Prostate gland (tissue), 2 donors: ENCODE measurements at regions not wholly inside any gene's neighbourhood (a gene's known extent, or its start where the extent isn't known, plus 50 kb on each side); places are given as distances from the start of the nearest gene placed in this dataset.

Experiments used
- DNase-seq: peaks from one replicate; pipeline ENCODE4 v3.0.0-alpha.2; 2019; ENCODE audit warnings: low spot score
- H3K27ac ChIP-seq, 2 donors: fragments of 200-600 bp; sonication (generic); 2 replicates each; pipeline ENCODE4 v1.5.1; 2017 to 2019
- H3K27me3 ChIP-seq: fragments of 200-600 bp; sonication (generic); replicated peaks from 2 replicates; pipeline ENCODE4 v1.5.1; 2019; ENCODE audit not compliant: insufficient read depth
- H3K36me3 ChIP-seq, 2 donors: fragments of 200-600 bp; sonication (generic); 1 replicate in 1 of 2; 2 replicates in 1 of 2; pipeline versions ENCODE4 v1.5.1 to v1.8.1; 2017 to 2019
- H3K4me1 ChIP-seq: fragments of 200-600 bp; sonication (generic); replicated peaks from 2 replicates; pipeline ENCODE4 v1.5.1; 2019
- H3K4me3 ChIP-seq, 2 donors: fragments of 200-600 bp; sonication (generic); 2 replicates each; pipeline ENCODE4 v1.5.1; 2017 to 2019
- H3K9me3 ChIP-seq: fragments of 200-600 bp; sonication (generic); 2 replicates; pipeline ENCODE4 v1.5.1; 2017
- CTCF ChIP-seq, 4 experiments: fragments of 200-600 bp in 2 of 4; fragments of 450-650 bp in 2 of 4; sonication (generic) in 2 of 4; IDR thresholded peaks; 1 replicate in 3 of 4; 2 replicates in 1 of 4; pipeline ENCODE4 v1.5.1; 2016 to 2019; ENCODE audit warnings: antibody characterized with exemption in 4 of 4, mild to moderate bottlenecking in 2 of 4, moderate library complexity in 2 of 4
- POLR2A ChIP-seq: fragments of 450-650 bp; IDR thresholded peaks from one replicate; pipeline ENCODE4 v1.6.1; 2016; ENCODE audit warnings: antibody characterized with exemption, mild to moderate bottlenecking
- POLR2AphosphoS5 ChIP-seq: sonication (generic); formaldehyde crosslinking; IDR thresholded peaks from one replicate; pipeline ENCODE4 v1.6.1; 2017; ENCODE audit warnings: antibody characterized with exemption
- WGBS: methylation state at CpG from one replicate; pipeline ENCODE4 v1.1.5; 2018; 5-methylcytosine and 5-hydroxymethylcytosine counted together
- intact Hi-C: fragments of 100-400 bp; cut with DNase I; formaldehyde crosslinking; loops from one replicate; pipeline ENCODE4 v1.14.2; 2022

GRCh38 chr2:134109246-134109645 is 144.6 kb upstream of the MGAT5 start:
- DNase-seq: no peak
- Histone ChIP-seq H3K27ac (no peak overlapping the region), H3K9me3 (no peaks in the 10 kb centered on the region), H3K36me3 (no peaks in the 10 kb centered on the region), H3K4me1 (no peaks in the 10 kb centered on the region), H3K27me3 (no peaks in the 10 kb centered on the region), H3K4me3 (no peak overlapping the region)
- intact Hi-C loops: no loop called here
- whole genome bisulfite sequencing: 99% methylated on average over 14 of the region's 17 CpGs
- TF ChIP-seq POLR2A (no peak), POLR2AphosphoS5 (no peak), CTCF (IDR thresholded peaks at IDR 0.05) (no peak)

- no peak overlapping the region for H3K4me3 ChIP-seq
- no peak for DNase-seq
- no peaks in the 10 kb centered on the region for H3K4me1 ChIP-seq
- no peak overlapping the region for H3K27ac ChIP-seq
- no peaks in the 10 kb centered on the region for H3K36me3 ChIP-seq
- TF ChIP-seq POLR2A: no peak
- no peak for TF ChIP-seq POLR2AphosphoS5
- no peak for TF ChIP-seq CTCF (IDR thresholded peaks at IDR 0.05)
- intact Hi-C loops: no loop called here
- H3K9me3 ChIP-seq: no peaks in the 10 kb centered on the region
- H3K27me3 ChIP-seq: no peaks in the 10 kb centered on the region
- WGBS: 96% methylated on average over 13 of the region's 13 CpGs
Observed at GRCh38 chr2:134109725-134110124, 144.1 kb upstream of the MGAT5 start.

- WGBS: 98% methylated on average over 3 of the region's 3 CpGs
- no peak overlapping the region for H3K27ac ChIP-seq
- no peak overlapping the region for H3K4me3 ChIP-seq
- no peaks in the 10 kb centered on the region for H3K4me1 ChIP-seq
- intact Hi-C loops: no loop called here
- H3K36me3 ChIP-seq: no peaks in the 10 kb centered on the region
- H3K9me3 ChIP-seq: no peaks in the 10 kb centered on the region
- no peak for DNase-seq
- H3K27me3 ChIP-seq: no peaks in the 10 kb centered on the region
- TF ChIP-seq CTCF (IDR thresholded peaks at IDR 0.05) (no peak), POLR2A (no peak), POLR2AphosphoS5 (no peak)
Observed at GRCh38 chr2:134110532-134110931, 143.3 kb upstream of the MGAT5 start.

- Histone ChIP-seq H3K36me3 (no peaks in the 10 kb centered on the region), H3K27ac (no peak overlapping the region), H3K27me3 (no peaks in the 10 kb centered on the region), H3K4me1 (peaks cover 2% of the 10 kb centered on the region), H3K4me3 (no peak overlapping the region), H3K9me3 (no peaks in the 10 kb centered on the region)
- TF ChIP-seq POLR2AphosphoS5 (no peak), CTCF (IDR thresholded peaks at IDR 0.05) (no peak), POLR2A (no peak)
- intact Hi-C loops: loop anchor here (1.0 to 5.0 kb wide), 3 partner anchors 130 to 294 kb away; no protein-coding TSS in a partner anchor
- 42% methylated on average over 2 of the region's 2 CpGs for WGBS
- DNase-seq: no peak
Observed at GRCh38 chr2:134117676-134118075, 136.2 kb upstream of the MGAT5 start.

- WGBS: 34% methylated on average over 8 of the region's 8 CpGs
- H3K4me1 ChIP-seq: peaks cover 2% of the 10 kb centered on the region
- no peaks in the 10 kb centered on the region for H3K27me3 ChIP-seq
- no peak overlapping the region for H3K4me3 ChIP-seq
- H3K27ac ChIP-seq: peak overlapping the region in 1 of 2 donors; percentile 17
- DNase-seq: peak; percentile 89
- H3K9me3 ChIP-seq: no peaks in the 10 kb centered on the region
- H3K36me3 ChIP-seq: no peaks in the 10 kb centered on the region
- intact Hi-C loops: loop anchor here (1.0 to 5.0 kb wide), 3 partner anchors 129 to 293 kb away; no protein-coding TSS in a partner anchor
- TF ChIP-seq POLR2AphosphoS5 (peak; percentile 62), POLR2A (no peak), CTCF (IDR thresholded peaks at IDR 0.05) (peak; percentile 66 to 87 (median 86))
Observed at GRCh38 chr2:134118279-134119116, 135.4 kb upstream of the MGAT5 start.
